HG02970 (cell line): ENCODE measurements at regions not wholly inside any gene's neighbourhood (a gene's known extent, or its start where the extent isn't known, plus 50 kb on each side); places are given as distances from the start of the nearest gene placed in this dataset.

Experiments
- ATAC-seq: cut with Tn5 transposase; IDR thresholded peaks from one replicate; pipeline ENCODE4 v1.9.1; 2021; ENCODE audit warnings: mild to moderate bottlenecking, moderate library complexity, moderate number of reproducible peaks; ENCODE audit not compliant: unreplicated experiment, low FRiP score

GRCh38 chr6:169048865-169049205 lies 204.8 kb downstream of the THBS2 start:
- no peak for ATAC-seq

DNA sequence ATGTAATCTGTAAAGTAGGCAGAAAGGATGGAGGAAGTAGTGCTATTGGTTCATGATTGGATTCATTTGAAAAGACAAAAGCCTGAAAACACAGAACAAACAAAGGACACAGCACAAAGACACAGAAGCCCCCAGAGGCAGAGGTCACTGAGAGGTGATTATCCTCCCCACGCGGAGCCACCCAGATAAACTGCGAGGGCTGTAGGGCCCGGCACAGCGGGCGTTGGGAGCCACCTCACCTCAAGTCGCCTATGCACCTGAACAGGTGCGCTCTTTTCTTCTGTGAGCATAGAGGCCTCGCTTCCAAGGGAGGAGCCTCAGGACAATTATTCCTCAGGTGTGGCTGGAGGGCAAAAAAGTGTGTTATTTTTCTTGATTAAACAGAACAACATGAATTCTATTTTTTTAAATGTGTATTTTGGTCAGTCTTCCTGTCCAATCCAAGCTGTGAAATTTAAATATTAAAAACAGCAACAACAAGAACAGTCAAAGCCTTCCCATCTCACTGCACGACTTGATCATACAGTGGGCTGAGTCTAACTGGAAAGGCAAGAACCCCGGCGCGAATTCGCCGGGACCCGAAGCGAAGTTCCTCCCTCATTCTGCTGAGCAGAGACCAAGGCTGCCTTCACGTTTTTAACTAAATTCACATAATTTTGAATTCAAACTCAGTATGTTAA lies 205.3 kb downstream of the THBS2 start:
- ATAC-seq, result no peak

GRCh38 chr6:169047345-169047744 lies 206.3 kb downstream of the THBS2 start:
- ATAC-seq, result no peak

- ATAC-seq, result no peak
These were observed 207.0 kb downstream of the THBS2 start for GRCh38 chr6:169046483-169047192.

DNA sequence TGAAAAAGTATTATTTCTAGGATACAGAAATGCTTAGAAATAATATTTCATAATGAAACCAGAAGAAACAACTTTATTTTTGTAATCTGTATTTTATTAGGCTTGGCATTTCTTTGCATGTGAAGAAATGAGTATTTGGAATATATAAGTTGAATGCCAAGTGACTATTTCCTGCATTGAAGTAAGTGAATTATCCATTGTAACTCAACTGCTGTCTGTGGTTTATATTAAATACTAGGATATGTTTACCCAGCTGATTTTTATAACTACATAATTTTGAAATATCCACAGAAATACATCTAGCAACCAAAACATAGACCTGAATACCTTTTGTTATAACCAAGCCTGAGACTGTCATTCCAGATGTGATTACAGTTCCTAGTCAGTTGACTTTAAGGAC lies 207.6 kb downstream of the THBS2 start:
- no peak for ATAC-seq

DNA sequence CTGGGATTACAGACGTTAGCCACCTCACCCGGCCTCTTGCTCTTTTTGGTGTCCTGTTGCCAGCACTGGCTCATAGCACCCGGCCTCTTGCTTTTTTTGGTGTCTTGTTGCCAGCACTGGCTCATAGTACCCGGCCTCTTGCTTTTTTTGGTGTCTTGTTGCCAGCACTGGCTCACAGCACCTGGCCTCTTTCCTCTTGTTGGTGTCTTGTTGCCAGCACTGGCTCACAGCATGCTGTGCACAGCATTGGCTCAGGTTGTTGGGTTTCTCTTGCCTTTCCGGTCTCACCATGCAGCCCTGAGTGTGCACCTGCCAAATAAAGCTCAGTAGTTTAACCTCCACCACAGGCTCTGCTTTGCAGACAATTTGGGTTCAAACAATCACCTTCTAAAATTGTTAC lies 208.2 kb downstream of the THBS2 start:
- no peak for ATAC-seq

- ATAC-seq, result no peak
These were observed 209.0 kb downstream of the THBS2 start for GRCh38 chr6:169044381-169045230.

- ATAC-seq, result no peak
These were observed 211.6 kb downstream of the THBS2 start for GRCh38 chr6:169042061-169042460.

DNA sequence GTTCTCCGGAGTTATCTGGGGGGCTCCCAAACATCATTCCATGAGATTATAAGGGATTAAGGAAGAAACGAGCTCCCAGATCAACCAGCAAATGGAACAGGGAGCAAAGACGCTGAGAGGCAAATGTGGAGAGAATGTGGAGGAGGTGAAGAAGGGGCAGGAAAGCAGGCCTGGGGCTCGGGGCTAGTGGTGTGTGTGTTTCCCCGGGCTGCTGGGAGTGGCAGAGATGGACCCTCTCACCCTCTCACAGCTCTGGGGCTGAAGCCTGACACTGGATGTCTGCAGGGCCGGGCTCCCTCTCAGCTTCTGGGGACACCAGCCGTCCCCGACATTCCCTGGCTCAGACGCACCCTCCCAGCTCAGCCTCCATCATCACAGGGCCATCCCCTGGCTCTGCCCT lies 212.6 kb downstream of the THBS2 start:
- no peak for ATAC-seq

- ATAC-seq, result no peak
These were observed 215.0 kb downstream of the THBS2 start for GRCh38 chr6:169038691-169039090.

GRCh38 chr6:169035385-169036240 lies 218.0 kb downstream of the THBS2 start:
- no peak for ATAC-seq

GRCh38 chr6:169034516-169035167 lies 219.0 kb downstream of the THBS2 start:
- no peak for ATAC-seq

DNA sequence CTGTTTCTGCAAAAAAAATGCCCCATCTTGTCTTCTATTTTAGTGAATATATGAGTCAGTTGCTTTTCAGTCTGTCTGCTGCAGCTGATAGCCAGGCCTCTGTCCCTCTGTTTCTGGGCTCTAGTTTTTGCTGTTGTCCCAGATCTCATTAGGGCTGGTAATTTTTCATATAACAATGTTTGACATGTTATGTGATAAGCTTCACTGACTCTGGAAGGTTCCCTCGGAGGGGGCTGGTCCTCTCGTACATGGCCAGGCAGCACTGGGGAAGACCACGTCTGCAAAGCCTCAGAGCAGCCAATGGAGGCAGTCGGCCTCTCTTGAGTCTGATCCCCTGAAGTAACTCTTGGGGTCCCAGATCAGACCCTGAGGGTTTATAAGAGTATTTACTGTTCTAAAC lies 223.8 kb downstream of the THBS2 start:
- no peak for ATAC-seq

DNA sequence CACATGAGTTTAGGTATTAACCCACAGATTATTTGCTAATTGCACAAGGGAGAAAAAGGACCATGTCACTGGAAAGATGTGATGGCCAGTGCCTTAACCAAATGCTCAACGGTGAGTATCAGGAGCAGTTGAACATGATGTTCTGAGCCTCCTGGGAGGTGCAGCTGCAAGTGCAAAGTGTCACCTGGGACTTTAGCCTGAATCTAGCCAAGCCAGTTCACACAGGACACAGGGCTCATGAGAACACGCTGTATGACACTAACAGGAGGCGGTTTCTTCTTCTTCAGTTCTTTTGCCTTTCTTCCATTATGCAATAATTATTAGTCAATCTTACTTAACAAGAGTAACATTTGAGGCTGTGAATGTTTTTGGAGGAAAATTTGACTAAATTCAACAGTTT lies 225.3 kb downstream of the THBS2 start:
- no peak for ATAC-seq

GRCh38 chr6:169026175-169026574 lies 227.5 kb downstream of the THBS2 start:
- no peak for ATAC-seq

GRCh38 chr6:169024047-169024660 lies 229.5 kb downstream of the THBS2 start:
- ATAC-seq, result no peak

DNA sequence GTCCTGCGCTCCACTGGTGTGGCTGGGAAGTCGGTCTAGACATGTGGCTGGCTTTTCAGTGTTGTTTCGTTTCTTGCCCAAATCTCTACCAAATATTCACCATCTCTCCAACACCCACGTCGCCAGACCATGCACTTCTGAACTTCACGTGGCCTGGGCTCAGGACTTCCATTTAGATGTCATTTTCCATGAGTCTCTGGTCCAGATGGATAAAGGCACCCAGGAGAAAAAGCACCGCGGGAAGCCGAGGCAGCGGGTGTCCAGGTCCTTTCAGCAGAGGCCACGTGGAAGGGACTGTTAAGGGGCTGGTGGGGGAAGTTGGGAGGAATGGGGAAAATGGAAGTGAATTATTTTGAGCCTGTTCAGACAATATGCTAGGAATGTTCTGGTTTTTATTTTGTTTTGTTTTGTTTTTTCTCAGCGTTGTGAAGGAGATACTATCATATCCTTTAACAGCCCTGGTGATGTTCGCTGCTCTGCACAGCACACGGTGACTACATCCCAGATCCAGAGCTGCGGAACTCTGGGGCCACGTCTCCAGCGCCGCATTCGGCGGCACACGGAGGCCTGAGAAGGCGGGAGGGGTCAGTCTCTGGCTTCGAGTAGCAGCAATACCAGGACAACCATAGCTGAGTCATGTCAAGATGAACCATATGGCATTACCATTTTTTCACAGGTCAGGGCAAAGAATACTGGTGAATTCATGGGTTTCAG lies 230.3 kb downstream of the THBS2 start:
- ATAC-seq, result no peak

GRCh38 chr6:169022079-169022478 lies 231.6 kb downstream of the THBS2 start:
- no peak for ATAC-seq

- ATAC-seq, result no peak
These were observed 232.8 kb downstream of the THBS2 start for GRCh38 chr6:169020821-169021220.
